ENCODE measurements at regions not wholly inside any gene's neighbourhood (a gene's known extent, or its start where the extent isn't known, plus 50 kb on each side); places are given as distances from the start of the nearest gene placed in this dataset.

DNA sequence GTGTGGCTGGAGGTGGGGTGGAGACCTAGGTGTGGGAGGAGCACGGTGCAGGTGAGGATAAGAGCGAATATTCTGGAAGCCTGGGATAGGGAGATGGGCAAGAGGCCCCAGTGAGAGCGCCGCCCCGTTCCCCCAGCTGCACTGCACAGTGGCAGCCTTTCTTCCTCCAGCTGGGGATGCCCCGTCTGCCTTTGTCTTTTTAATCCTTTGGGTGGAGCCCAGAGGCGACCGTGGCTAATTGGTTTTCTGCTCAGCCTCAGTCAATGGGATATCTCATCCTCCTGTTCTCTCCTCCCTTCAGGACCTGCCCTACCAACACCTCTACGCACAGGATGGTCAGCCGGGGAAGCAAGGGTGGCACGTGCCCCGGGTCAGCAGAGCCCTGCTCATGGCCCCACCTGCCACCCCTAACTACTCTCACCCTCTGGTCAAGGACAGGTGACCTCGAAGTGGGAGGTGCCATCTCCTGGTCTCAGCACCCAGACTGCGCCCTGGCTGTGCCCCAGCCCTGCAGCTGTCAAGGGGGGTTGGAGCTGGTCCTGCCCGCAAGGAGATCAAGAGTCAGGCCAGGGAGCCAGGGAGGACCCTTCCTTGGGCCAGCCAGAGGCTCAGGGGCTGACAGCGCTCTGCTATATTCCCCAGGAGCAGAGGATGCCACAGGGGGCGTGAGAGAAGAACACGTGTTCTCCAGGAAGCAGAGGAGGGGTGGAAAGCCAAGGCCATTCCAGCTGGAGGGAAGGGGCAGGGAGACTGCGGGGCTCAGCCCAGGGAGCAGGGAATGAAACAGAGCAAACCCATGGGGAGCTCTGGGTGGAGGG lies 64.0 kb downstream of the ADRA2C start:
- no peak for TF ChIP-seq POLR2A (IDR thresholded peaks at IDR 0.05; ENCODE audit: low read depth, low read length)
- no peak for TF ChIP-seq POLR2AphosphoS5 (IDR thresholded peaks at IDR 0.05; ENCODE audit: low read depth, low read length)

All from GM12892 (cell line).